ENCODE measurements at regions not wholly inside any gene's neighbourhood (a gene's known extent, or its start where the extent isn't known, plus 50 kb on each side); places are given as distances from the start of the nearest gene placed in this dataset.

DNA sequence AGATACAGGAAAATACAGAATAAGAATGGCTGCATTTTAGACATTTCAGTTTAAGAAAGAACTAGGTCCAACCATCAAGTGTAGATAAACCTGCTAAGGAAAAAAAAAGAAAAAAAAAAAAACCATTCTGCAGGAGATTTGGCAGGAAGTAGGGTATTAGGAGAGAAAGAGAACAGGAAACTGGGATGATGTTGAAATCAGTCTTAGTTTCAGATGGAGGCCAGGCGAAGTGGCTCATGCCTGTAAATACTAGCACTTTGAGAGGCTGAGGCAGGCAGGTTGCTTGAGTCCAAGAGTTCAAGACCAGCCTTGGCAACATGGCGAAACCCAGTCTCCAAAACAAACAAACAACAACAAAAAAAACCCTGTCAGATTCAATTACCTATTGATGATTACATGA lies 120.2 kb downstream of the RAB11FIP2 start:
- CTCF ChIA-PET, result no interaction called here

More for the DNA sequence above, 120.2 kb downstream of the RAB11FIP2 start:
- no peak overlapping the region for H3K9ac ChIP-seq
- no peak for DNase-seq
- no peak overlapping the region for H3K27ac ChIP-seq (ENCODE audit: low read depth in 2 of 2, low read length in 1 of 2)
- H3K9me2 ChIP-seq, result no peaks in the 10 kb centered on the region
- TF ChIP-seq SIN3A (IDR thresholded peaks at IDR 0.05; ENCODE audit: borderline replicate concordance, low read depth, low read length) (no peak), FOSL2 (IDR thresholded peaks at IDR 0.05; ENCODE audit: borderline replicate concordance, low read depth) (no peak), RCOR1 (IDR thresholded peaks at IDR 0.05; ENCODE audit: low read length) (no peak), EP300 (IDR thresholded peaks at IDR 0.05; ENCODE audit: borderline replicate concordance in 1 of 2, low read depth in 1 of 2, low read length in 1 of 2) (no peak), CHD2 (IDR thresholded peaks at IDR 0.05; ENCODE audit: low read length, partially characterized antibody) (no peak), FOXJ3 (CRISPR knock-in tag; IDR thresholded peaks at IDR 0.05) (no peak), ELF1 (IDR thresholded peaks at IDR 0.05) (no peak), JUND (IDR thresholded peaks at IDR 0.05) (no peak), TEAD4 (IDR thresholded peaks at IDR 0.05; ENCODE audit: borderline replicate concordance, insufficient read depth) (no peak), YY1 (IDR thresholded peaks at IDR 0.05; ENCODE audit: low read depth) (no peak), RFX5 (IDR thresholded peaks at IDR 0.05; ENCODE audit: low read length) (no peak), POLR2AphosphoS5 (IDR thresholded peaks at IDR 0.05; ENCODE audit: low read depth, low read length) (no peak), TAF1 (IDR thresholded peaks at IDR 0.05; ENCODE audit: borderline replicate concordance, low read depth, low read length) (no peak)
- TF ChIP-seq, protein P1, sequence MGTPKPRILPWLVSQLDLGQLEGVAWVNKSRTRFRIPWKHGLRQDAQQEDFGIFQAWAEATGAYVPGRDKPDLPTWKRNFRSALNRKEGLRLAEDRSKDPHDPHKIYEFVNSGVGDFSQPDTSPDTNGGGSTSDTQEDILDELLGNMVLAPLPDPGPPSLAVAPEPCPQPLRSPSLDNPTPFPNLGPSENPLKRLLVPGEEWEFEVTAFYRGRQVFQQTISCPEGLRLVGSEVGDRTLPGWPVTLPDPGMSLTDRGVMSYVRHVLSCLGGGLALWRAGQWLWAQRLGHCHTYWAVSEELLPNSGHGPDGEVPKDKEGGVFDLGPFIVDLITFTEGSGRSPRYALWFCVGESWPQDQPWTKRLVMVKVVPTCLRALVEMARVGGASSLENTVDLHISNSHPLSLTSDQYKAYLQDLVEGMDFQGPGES (IDR thresholded peaks at IDR 0.05; ENCODE audit: low read depth, low read length), result no peak
- TF ChIP-seq, protein P2, sequence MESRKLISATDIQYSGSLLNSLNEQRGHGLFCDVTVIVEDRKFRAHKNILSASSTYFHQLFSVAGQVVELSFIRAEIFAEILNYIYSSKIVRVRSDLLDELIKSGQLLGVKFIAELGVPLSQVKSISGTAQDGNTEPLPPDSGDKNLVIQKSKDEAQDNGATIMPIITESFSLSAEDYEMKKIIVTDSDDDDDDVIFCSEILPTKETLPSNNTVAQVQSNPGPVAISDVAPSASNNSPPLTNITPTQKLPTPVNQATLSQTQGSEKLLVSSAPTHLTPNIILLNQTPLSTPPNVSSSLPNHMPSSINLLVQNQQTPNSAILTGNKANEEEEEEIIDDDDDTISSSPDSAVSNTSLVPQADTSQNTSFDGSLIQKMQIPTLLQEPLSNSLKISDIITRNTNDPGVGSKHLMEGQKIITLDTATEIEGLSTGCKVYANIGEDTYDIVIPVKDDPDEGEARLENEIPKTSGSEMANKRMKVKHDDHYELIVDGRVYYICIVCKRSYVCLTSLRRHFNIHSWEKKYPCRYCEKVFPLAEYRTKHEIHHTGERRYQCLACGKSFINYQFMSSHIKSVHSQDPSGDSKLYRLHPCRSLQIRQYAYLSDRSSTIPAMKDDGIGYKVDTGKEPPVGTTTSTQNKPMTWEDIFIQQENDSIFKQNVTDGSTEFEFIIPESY (IDR thresholded peaks at IDR 0.05; ENCODE audit: borderline replicate concordance, low read depth), result no peak
- TF ChIP-seq, protein P3, sequence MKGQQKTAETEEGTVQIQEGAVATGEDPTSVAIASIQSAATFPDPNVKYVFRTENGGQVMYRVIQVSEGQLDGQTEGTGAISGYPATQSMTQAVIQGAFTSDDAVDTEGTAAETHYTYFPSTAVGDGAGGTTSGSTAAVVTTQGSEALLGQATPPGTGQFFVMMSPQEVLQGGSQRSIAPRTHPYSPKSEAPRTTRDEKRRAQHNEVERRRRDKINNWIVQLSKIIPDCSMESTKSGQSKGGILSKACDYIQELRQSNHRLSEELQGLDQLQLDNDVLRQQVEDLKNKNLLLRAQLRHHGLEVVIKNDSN (IDR thresholded peaks at IDR 0.05; ENCODE audit: borderline replicate concordance, low read depth), result no peak
- TF ChIP-seq, protein P4, sequence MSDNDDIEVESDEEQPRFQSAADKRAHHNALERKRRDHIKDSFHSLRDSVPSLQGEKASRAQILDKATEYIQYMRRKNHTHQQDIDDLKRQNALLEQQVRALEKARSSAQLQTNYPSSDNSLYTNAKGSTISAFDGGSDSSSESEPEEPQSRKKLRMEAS (IDR thresholded peaks at IDR 0.05; ENCODE audit: low read depth), result no peak
- TF ChIP-seq, protein P5, sequence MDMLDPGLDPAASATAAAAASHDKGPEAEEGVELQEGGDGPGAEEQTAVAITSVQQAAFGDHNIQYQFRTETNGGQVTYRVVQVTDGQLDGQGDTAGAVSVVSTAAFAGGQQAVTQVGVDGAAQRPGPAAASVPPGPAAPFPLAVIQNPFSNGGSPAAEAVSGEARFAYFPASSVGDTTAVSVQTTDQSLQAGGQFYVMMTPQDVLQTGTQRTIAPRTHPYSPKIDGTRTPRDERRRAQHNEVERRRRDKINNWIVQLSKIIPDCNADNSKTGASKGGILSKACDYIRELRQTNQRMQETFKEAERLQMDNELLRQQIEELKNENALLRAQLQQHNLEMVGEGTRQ (IDR thresholded peaks at IDR 0.05; ENCODE audit: borderline replicate concordance, low read depth, low read length), result no peak
- TF ChIP-seq, protein P6, sequence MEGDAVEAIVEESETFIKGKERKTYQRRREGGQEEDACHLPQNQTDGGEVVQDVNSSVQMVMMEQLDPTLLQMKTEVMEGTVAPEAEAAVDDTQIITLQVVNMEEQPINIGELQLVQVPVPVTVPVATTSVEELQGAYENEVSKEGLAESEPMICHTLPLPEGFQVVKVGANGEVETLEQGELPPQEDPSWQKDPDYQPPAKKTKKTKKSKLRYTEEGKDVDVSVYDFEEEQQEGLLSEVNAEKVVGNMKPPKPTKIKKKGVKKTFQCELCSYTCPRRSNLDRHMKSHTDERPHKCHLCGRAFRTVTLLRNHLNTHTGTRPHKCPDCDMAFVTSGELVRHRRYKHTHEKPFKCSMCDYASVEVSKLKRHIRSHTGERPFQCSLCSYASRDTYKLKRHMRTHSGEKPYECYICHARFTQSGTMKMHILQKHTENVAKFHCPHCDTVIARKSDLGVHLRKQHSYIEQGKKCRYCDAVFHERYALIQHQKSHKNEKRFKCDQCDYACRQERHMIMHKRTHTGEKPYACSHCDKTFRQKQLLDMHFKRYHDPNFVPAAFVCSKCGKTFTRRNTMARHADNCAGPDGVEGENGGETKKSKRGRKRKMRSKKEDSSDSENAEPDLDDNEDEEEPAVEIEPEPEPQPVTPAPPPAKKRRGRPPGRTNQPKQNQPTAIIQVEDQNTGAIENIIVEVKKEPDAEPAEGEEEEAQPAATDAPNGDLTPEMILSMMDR (IDR thresholded peaks at IDR 0.05), result no peak
- no peaks in the 10 kb centered on the region for H3K36me3 ChIP-seq (replicated peaks in 1 of 2; ENCODE audit: control insufficient read depth in 1 of 2, insufficient read depth in 2 of 2, low read length in 1 of 2)
- no peak overlapping the region for H3K4me3 ChIP-seq (ENCODE audit: low read depth in 2 of 2, low read length in 1 of 2)
- no peaks in the 10 kb centered on the region for H4K20me1 ChIP-seq (ENCODE audit: insufficient read depth)
- no peak overlapping the region for H3K4me2 ChIP-seq
- no peaks in the 10 kb centered on the region for H3F3A ChIP-seq (replicated peaks; ENCODE audit: insufficient read depth)
- H3K79me2 ChIP-seq (ENCODE audit: insufficient read depth), result no peaks in the 10 kb centered on the region
- no peaks in the 10 kb centered on the region for H3K27me3 ChIP-seq (ENCODE audit: insufficient read depth)
- no peaks in the 10 kb centered on the region for H3K9me3 ChIP-seq
- H3K4me1 ChIP-seq (ENCODE audit: control insufficient read depth in 1 of 2, insufficient read depth in 2 of 2, low read depth in 1 of 2, low read length in 1 of 2), result no peaks in the 10 kb centered on the region
- no peak overlapping the region for H2AFZ ChIP-seq (ENCODE audit: low read depth)
- WGBS (ENCODE audit: low lambda C conversion rate), result 16% methylated on average over 2 of the region's 2 CpGs
- POLR2A ChIA-PET, result no interaction called here

Data from SK-N-SH (cell line).